DMS53 treated with DMSO at 0.1 percent for 48 hours (cell line): ENCODE measurements at regions not wholly inside any gene's neighbourhood (a gene's known extent, or its start where the extent isn't known, plus 50 kb on each side); places are given as distances from the start of the nearest gene placed in this dataset.

Experiments used
- DNase-seq: peaks from one replicate; lab custom pipeline; 2025; ENCODE audit not compliant: unreplicated experiment; lab: John Stamatoyannopoulos, UW

- DNase-seq, result no peak
Measured at GRCh38 chr10:4775808-4776207, 50.2 kb upstream of the AKR1E2 start.

- no peak for DNase-seq
Measured at GRCh38 chr10:4772202-4772570, 53.8 kb upstream of the AKR1E2 start.

GRCh38 chr10:4771554-4772201 is 54.3 kb upstream of the AKR1E2 start:
- no peak for DNase-seq

- peak; percentile 40 for DNase-seq
Measured at GRCh38 chr10:4770801-4771553, 55.0 kb upstream of the AKR1E2 start.

- DNase-seq, result no peak
Measured at GRCh38 chr10:4768416-4768815, 57.6 kb upstream of the AKR1E2 start.

GRCh38 chr10:4767033-4767814 is 58.8 kb upstream of the AKR1E2 start:
- peak; percentile 2 for DNase-seq

GRCh38 chr10:4766454-4766853 is 59.6 kb upstream of the AKR1E2 start:
- DNase-seq, result no peak

- DNase-seq, result no peak
Measured at GRCh38 chr10:4765428-4765827, 60.6 kb upstream of the AKR1E2 start.

GRCh38 chr10:4763960-4764428 is 62.0 kb upstream of the AKR1E2 start:
- DNase-seq, result no peak

GRCh38 chr10:4763513-4763912 is 62.5 kb upstream of the AKR1E2 start:
- no peak for DNase-seq

GRCh38 chr10:4758256-4758655 is 67.8 kb upstream of the AKR1E2 start:
- DNase-seq, result no peak

- no peak for DNase-seq
Measured at GRCh38 chr10:4755286-4755989, 70.6 kb upstream of the AKR1E2 start.

- DNase-seq, result no peak
Measured at GRCh38 chr10:4754143-4754542, 71.9 kb upstream of the AKR1E2 start.

GRCh38 chr10:4751211-4751610 is 74.8 kb upstream of the AKR1E2 start:
- no peak for DNase-seq

GRCh38 chr10:4749271-4749574 is 76.8 kb upstream of the AKR1E2 start:
- DNase-seq, result no peak

- DNase-seq, result no peak
Measured at GRCh38 chr10:4748491-4749270, 77.3 kb upstream of the AKR1E2 start.

GRCh38 chr10:4742217-4742616 is 83.8 kb upstream of the AKR1E2 start:
- no peak for DNase-seq

- DNase-seq, result no peak
Measured at GRCh38 chr10:4740471-4740870, 85.5 kb upstream of the AKR1E2 start.

- no peak for DNase-seq
Measured at GRCh38 chr10:4736608-4737007, 89.4 kb upstream of the AKR1E2 start.

- DNase-seq, result no peak
Measured at GRCh38 chr10:4736183-4736582, 89.8 kb upstream of the AKR1E2 start.

GRCh38 chr10:4733843-4734224 is 92.2 kb upstream of the AKR1E2 start:
- DNase-seq, result no peak
